RWPE2 (cell line): ENCODE measurements at regions not wholly inside any gene's neighbourhood (a gene's known extent, or its start where the extent isn't known, plus 50 kb on each side); places are given as distances from the start of the nearest gene placed in this dataset.

ENCODE experiments used
- ATAC-seq: fragments of 200-7000 bp; cut with Tn5 transposase; 3 replicates; pipeline ENCODE4 v1.9.1; 2021; ENCODE audit warnings: low read depth
- DNase-seq: peaks from one replicate; pipeline ENCODE4 v3.0.0-alpha.2; 2020; ENCODE audit warnings: low spot score
- H3K27ac ChIP-seq: fragments of 450-650 bp; 2 replicates; pipeline ENCODE4 v1.5.1; 2017; ENCODE audit warnings: mild to moderate bottlenecking; ENCODE audit not compliant: poor library complexity, severe bottlenecking
- H3K27me3 ChIP-seq: fragments of 250-450 bp; sonication (Bioruptor Pico); 2 replicates; pipeline ENCODE4 v1.5.1; 2021; ENCODE audit warnings: mild to moderate bottlenecking, moderate library complexity; ENCODE audit not compliant: insufficient read depth, poor library complexity, severe bottlenecking
- H3K36me3 ChIP-seq: fragments of 250-450 bp; sonication (Bioruptor Pico); 2 replicates; pipeline ENCODE4 v1.5.1; 2020; ENCODE audit warnings: low read depth, mild to moderate bottlenecking, moderate library complexity
- H3K4me1 ChIP-seq: fragments of 250-450 bp; sonication (Bioruptor Pico); 2 replicates; pipeline ENCODE4 v1.5.1; 2021; ENCODE audit warnings: mild to moderate bottlenecking, moderate library complexity; ENCODE audit not compliant: insufficient read depth, poor library complexity, severe bottlenecking
- H3K4me3 ChIP-seq: fragments of 250-450 bp; sonication (Bioruptor Pico); 2 replicates; pipeline ENCODE4 v1.5.1; 2021; ENCODE audit warnings: mild to moderate bottlenecking, moderate library complexity; ENCODE audit not compliant: severe bottlenecking
- H3K9me3 ChIP-seq: fragments of 250-450 bp; sonication (Bioruptor Pico); 2 replicates; pipeline ENCODE4 v1.5.1; 2021; ENCODE audit warnings: mild to moderate bottlenecking, moderate library complexity; ENCODE audit not compliant: severe bottlenecking
- CTCF ChIP-seq: fragments of 450-650 bp; IDR thresholded peaks from one replicate; pipeline ENCODE4 v1.5.1; 2017; ENCODE audit warnings: mild to moderate bottlenecking, moderate library complexity; ENCODE audit not compliant: poor library complexity, severe bottlenecking

GRCh38 chr13:61994174-61994573 lies 578.5 kb upstream of the PCDH20 start:
- ATAC-seq (no peak), DNase-seq (no peak)
- no peak for TF ChIP-seq CTCF
- no peaks in the 10 kb centered on the region for H3K36me3 ChIP-seq
- H3K9me3 ChIP-seq: no peaks in the 10 kb centered on the region
- no peak overlapping the region for H3K4me3 ChIP-seq
- no peaks in the 10 kb centered on the region for H3K4me1 ChIP-seq
- H3K27ac ChIP-seq: no peak overlapping the region
- H3K27me3 ChIP-seq: no peaks in the 10 kb centered on the region

- no peak for DNase-seq
- no peak for TF ChIP-seq CTCF
- no peak for ATAC-seq
- Histone ChIP-seq H3K4me1 (no peaks in the 10 kb centered on the region), H3K9me3 (no peaks in the 10 kb centered on the region), H3K36me3 (no peaks in the 10 kb centered on the region), H3K4me3 (no peak overlapping the region), H3K27me3 (peaks cover 4% of the 10 kb centered on the region), H3K27ac (no peak overlapping the region)
These were observed 574.3 kb upstream of the PCDH20 start for GRCh38 chr13:61989978-61990377.

- no peak for TF ChIP-seq CTCF
- no peaks in the 10 kb centered on the region for H3K4me1 ChIP-seq
- no peaks in the 10 kb centered on the region for H3K9me3 ChIP-seq
- no peaks in the 10 kb centered on the region for H3K36me3 ChIP-seq
- H3K27ac ChIP-seq: no peak overlapping the region
- DNase-seq (no peak), ATAC-seq (no peak)
- no peak overlapping the region for H3K4me3 ChIP-seq
- H3K27me3 ChIP-seq: peaks cover 4% of the 10 kb centered on the region
These were observed 573.2 kb upstream of the PCDH20 start for GRCh38 chr13:61988810-61989209.

- no peak overlapping the region for H3K4me3 ChIP-seq
- TF ChIP-seq CTCF: no peak
- ATAC-seq (no peak), DNase-seq (no peak)
- H3K27ac ChIP-seq: no peak overlapping the region
- no peaks in the 10 kb centered on the region for H3K27me3 ChIP-seq
- H3K4me1 ChIP-seq: no peaks in the 10 kb centered on the region
- no peaks in the 10 kb centered on the region for H3K9me3 ChIP-seq
- H3K36me3 ChIP-seq: no peaks in the 10 kb centered on the region
These were observed 559.4 kb upstream of the PCDH20 start for GRCh38 chr13:61975001-61975400.

GRCh38 chr13:61965756-61966155 lies 550.1 kb upstream of the PCDH20 start:
- H3K9me3 ChIP-seq: no peaks in the 10 kb centered on the region
- H3K4me1 ChIP-seq: no peaks in the 10 kb centered on the region
- no peak for DNase-seq
- no peak overlapping the region for H3K27ac ChIP-seq
- no peak for TF ChIP-seq CTCF
- no peak for ATAC-seq
- no peaks in the 10 kb centered on the region for H3K36me3 ChIP-seq
- no peak overlapping the region for H3K4me3 ChIP-seq
- H3K27me3 ChIP-seq: no peaks in the 10 kb centered on the region
